ENCODE measurements at regions not wholly inside any gene's neighbourhood (a gene's known extent, or its start where the extent isn't known, plus 50 kb on each side); places are given as distances from the start of the nearest gene placed in this dataset.
"Not testable (repeated sequence)": the region's sequence is repeated elsewhere in the genome, so short reads cannot be mapped to it uniquely, and the experiment has no call there.

DNA sequence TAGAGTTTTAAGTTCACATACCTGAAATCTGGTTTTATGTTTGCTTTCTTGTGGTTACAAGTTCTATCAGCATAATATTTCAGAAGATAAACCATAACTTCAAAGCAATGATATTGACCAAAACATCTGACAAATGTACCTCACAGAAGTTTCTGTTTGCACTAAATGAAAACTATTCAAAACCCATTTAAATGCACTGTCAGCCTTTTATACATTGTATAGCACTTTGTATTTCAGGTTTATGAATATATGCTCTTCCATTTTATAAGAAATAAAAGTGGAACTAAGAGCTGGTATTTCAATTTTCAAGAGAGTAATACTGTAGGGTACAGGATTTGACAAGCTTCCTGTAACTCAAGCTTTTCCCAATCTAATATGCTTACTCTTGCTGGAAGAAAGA lies 388.6 kb upstream of the MBL2 start:
- H4K20me1 ChIP-seq (ENCODE audit: insufficient read depth): no peaks in the 10 kb centered on the region
- no peak overlapping the region for H3K9ac ChIP-seq (ENCODE audit: low read length)
- no peak overlapping the region for H2AFZ ChIP-seq (ENCODE audit: low read depth, low read length)
- H3K4me2 ChIP-seq (ENCODE audit: low read length): no peak overlapping the region
- no peaks in the 10 kb centered on the region for H3K27me3 ChIP-seq (ENCODE audit: insufficient read depth, low read depth, low read length)
- no peaks in the 10 kb centered on the region for H3K79me2 ChIP-seq (replicated peaks; ENCODE audit: insufficient read depth, low read length)
- H3K9me2 ChIP-seq (ENCODE audit: insufficient read depth, low read length): no peaks in the 10 kb centered on the region
- H3K9me3 ChIP-seq (ENCODE audit: low read length): no peaks in the 10 kb centered on the region
- H3F3A ChIP-seq (ENCODE audit: insufficient read depth, low read length, poor library complexity, severe bottlenecking): no peaks in the 10 kb centered on the region
- no peak overlapping the region for H3K4me3 ChIP-seq (ENCODE audit: low read length)
- TF ChIP-seq RAD21 (conservative IDR thresholded peaks at IDR 0.05): no peak
- TF ChIP-seq MXI1 (conservative IDR thresholded peaks at IDR 0.05; ENCODE audit: poor library complexity, severe bottlenecking): no peak
- TF ChIP-seq POLR2AphosphoS5 (IDR thresholded peaks at IDR 0.05): no peak
- TF ChIP-seq, protein P1, sequence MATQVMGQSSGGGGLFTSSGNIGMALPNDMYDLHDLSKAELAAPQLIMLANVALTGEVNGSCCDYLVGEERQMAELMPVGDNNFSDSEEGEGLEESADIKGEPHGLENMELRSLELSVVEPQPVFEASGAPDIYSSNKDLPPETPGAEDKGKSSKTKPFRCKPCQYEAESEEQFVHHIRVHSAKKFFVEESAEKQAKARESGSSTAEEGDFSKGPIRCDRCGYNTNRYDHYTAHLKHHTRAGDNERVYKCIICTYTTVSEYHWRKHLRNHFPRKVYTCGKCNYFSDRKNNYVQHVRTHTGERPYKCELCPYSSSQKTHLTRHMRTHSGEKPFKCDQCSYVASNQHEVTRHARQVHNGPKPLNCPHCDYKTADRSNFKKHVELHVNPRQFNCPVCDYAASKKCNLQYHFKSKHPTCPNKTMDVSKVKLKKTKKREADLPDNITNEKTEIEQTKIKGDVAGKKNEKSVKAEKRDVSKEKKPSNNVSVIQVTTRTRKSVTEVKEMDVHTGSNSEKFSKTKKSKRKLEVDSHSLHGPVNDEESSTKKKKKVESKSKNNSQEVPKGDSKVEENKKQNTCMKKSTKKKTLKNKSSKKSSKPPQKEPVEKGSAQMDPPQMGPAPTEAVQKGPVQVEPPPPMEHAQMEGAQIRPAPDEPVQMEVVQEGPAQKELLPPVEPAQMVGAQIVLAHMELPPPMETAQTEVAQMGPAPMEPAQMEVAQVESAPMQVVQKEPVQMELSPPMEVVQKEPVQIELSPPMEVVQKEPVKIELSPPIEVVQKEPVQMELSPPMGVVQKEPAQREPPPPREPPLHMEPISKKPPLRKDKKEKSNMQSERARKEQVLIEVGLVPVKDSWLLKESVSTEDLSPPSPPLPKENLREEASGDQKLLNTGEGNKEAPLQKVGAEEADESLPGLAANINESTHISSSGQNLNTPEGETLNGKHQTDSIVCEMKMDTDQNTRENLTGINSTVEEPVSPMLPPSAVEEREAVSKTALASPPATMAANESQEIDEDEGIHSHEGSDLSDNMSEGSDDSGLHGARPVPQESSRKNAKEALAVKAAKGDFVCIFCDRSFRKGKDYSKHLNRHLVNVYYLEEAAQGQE (IDR thresholded peaks at IDR 0.05; ENCODE audit: borderline replicate concordance): no peak
- TF ChIP-seq SMC3 (conservative IDR thresholded peaks at IDR 0.05; ENCODE audit: poor library complexity): no peak
- TF ChIP-seq EZH2 (IDR thresholded peaks at IDR 0.05; ENCODE audit: borderline replicate concordance, insufficient read depth, low read length, poor library complexity, severe bottlenecking): no peak
- TF ChIP-seq EP300 (conservative IDR thresholded peaks at IDR 0.05; ENCODE audit: poor library complexity, severe bottlenecking): no peak
- TF ChIP-seq TAF1 (IDR thresholded peaks at IDR 0.05; ENCODE audit: low read depth): no peak
- TF ChIP-seq, protein P2, sequence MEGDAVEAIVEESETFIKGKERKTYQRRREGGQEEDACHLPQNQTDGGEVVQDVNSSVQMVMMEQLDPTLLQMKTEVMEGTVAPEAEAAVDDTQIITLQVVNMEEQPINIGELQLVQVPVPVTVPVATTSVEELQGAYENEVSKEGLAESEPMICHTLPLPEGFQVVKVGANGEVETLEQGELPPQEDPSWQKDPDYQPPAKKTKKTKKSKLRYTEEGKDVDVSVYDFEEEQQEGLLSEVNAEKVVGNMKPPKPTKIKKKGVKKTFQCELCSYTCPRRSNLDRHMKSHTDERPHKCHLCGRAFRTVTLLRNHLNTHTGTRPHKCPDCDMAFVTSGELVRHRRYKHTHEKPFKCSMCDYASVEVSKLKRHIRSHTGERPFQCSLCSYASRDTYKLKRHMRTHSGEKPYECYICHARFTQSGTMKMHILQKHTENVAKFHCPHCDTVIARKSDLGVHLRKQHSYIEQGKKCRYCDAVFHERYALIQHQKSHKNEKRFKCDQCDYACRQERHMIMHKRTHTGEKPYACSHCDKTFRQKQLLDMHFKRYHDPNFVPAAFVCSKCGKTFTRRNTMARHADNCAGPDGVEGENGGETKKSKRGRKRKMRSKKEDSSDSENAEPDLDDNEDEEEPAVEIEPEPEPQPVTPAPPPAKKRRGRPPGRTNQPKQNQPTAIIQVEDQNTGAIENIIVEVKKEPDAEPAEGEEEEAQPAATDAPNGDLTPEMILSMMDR (IDR thresholded peaks at IDR 0.05; ENCODE audit: poor library complexity, severe bottlenecking): no peak
- H3K27ac ChIP-seq (ENCODE audit: low read length): no peak overlapping the region
- no peaks in the 10 kb centered on the region for H3K36me3 ChIP-seq (ENCODE audit: insufficient read depth, low read length)

DNA sequence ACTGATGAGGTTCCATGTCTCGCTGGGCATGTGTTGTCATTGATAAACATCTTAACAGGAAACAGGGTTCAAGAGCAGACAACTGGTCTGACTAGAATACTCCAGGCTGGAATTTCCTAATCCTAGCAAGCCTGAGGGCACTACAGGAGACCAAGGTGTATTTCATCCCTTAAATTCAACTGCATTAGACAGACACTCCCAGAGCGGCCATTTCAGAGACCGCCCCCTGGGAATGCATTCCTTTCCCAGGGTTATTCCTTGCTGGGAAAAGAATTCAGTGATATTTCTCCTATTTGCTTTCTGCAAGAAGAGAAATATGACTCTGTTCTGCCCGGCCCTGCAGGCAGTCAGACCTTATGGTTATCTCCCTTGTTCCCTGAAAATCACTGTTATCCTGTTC lies 383.1 kb upstream of the MBL2 start:
- not testable (repeated sequence) for H4K20me1 ChIP-seq (ENCODE audit: insufficient read depth); H3K4me2 ChIP-seq (ENCODE audit: low read length); H2AFZ ChIP-seq (ENCODE audit: low read depth, low read length); H3K79me2 ChIP-seq (replicated peaks; ENCODE audit: insufficient read depth, low read length); H3K27me3 ChIP-seq (ENCODE audit: insufficient read depth, low read depth, low read length); H3F3A ChIP-seq (ENCODE audit: insufficient read depth, low read length, poor library complexity, severe bottlenecking); H3K27ac ChIP-seq (ENCODE audit: low read length); H3K9me3 ChIP-seq (ENCODE audit: low read length); H3K9ac ChIP-seq (ENCODE audit: low read length); H3K9me2 ChIP-seq (ENCODE audit: insufficient read depth, low read length); H3K36me3 ChIP-seq (ENCODE audit: insufficient read depth, low read length); H3K4me3 ChIP-seq (ENCODE audit: low read length)

DNA sequence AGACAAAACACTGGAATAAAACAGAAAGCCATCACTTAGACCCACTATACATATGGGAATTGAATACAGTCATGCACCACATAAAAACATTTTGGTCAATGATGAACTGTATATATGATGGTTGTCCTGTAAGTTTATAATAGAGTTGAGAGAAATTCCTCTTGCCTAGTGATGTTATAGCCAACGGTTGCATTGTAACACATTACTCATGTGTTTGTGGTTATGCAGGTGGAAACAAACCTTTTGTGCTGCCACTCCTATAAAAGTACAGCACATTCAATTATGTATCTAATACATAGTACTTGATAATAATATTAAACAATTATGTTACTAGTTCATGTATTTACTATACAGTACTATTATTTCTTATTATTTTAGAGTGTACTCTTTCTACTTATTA lies 381.2 kb upstream of the MBL2 start:
- TF ChIP-seq, protein P2 (IDR thresholded peaks at IDR 0.05; ENCODE audit: poor library complexity, severe bottlenecking): no peak
- TF ChIP-seq TAF1 (IDR thresholded peaks at IDR 0.05; ENCODE audit: low read depth): no peak
- no peak for TF ChIP-seq POLR2AphosphoS5 (IDR thresholded peaks at IDR 0.05)
- TF ChIP-seq EZH2 (IDR thresholded peaks at IDR 0.05; ENCODE audit: borderline replicate concordance, insufficient read depth, low read length, poor library complexity, severe bottlenecking): no peak
- TF ChIP-seq, protein P1 (IDR thresholded peaks at IDR 0.05; ENCODE audit: borderline replicate concordance): no peak
- no peak for TF ChIP-seq EP300 (conservative IDR thresholded peaks at IDR 0.05; ENCODE audit: poor library complexity, severe bottlenecking)
- Histone ChIP-seq H3K79me2 (replicated peaks; ENCODE audit: insufficient read depth, low read length) (no peaks in the 10 kb centered on the region), H3K36me3 (ENCODE audit: insufficient read depth, low read length) (no peaks in the 10 kb centered on the region), H3K27me3 (ENCODE audit: insufficient read depth, low read depth, low read length) (no peaks in the 10 kb centered on the region), H4K20me1 (ENCODE audit: insufficient read depth) (no peaks in the 10 kb centered on the region), H3K9me2 (ENCODE audit: insufficient read depth, low read length) (no peaks in the 10 kb centered on the region), H3K4me3 (ENCODE audit: low read length) (no peak overlapping the region), H3F3A (ENCODE audit: insufficient read depth, low read length, poor library complexity, severe bottlenecking) (no peaks in the 10 kb centered on the region), H3K9me3 (ENCODE audit: low read length) (no peaks in the 10 kb centered on the region), H3K27ac (ENCODE audit: low read length) (no peak overlapping the region), H3K4me2 (ENCODE audit: low read length) (no peak overlapping the region), H3K9ac (ENCODE audit: low read length) (no peak overlapping the region), H2AFZ (ENCODE audit: low read depth, low read length) (no peak overlapping the region)
